Aorta (tissue), 5 donors: ENCODE measurements at regions not wholly inside any gene's neighbourhood (a gene's known extent, or its start where the extent isn't known, plus 50 kb on each side); places are given as distances from the start of the nearest gene placed in this dataset.

Source experiments
- ATAC-seq: fragments of 200-7000 bp; cut with Tn5 transposase; one replicate; pipeline ENCODE4 v1.9.1; 2022; ENCODE audit warnings: moderate library complexity; ENCODE audit not compliant: low FRiP score
- DNase-seq, 2 donors: peaks; one replicate each; pipeline ENCODE4 v3.0.0-alpha.2; 2020
- H3K27ac ChIP-seq, 2 donors: one replicate each; pipeline ENCODE4 v1.5.1; 2013; ENCODE audit warnings: low read length in 2 of 2, mild to moderate bottlenecking in 2 of 2, moderate library complexity in 2 of 2, control low read depth in 1 of 2, inconsistent platforms in 1 of 2, low read depth in 1 of 2
- H3K27me3 ChIP-seq, 2 donors: one replicate each; pipeline ENCODE4 v1.6.1; 2013; ENCODE audit warnings: control low read depth in 1 of 2, low read length in 1 of 2, mild to moderate bottlenecking in 1 of 2, moderate library complexity in 1 of 2; ENCODE audit not compliant: insufficient read depth in 2 of 2, control insufficient read depth in 1 of 2
- H3K36me3 ChIP-seq, 2 donors: one replicate each; pipeline ENCODE4 v1.6.1; 2013; ENCODE audit warnings: control low read depth in 1 of 2, low read length in 1 of 2, mild to moderate bottlenecking in 1 of 2; ENCODE audit not compliant: insufficient read depth in 2 of 2, control insufficient read depth in 1 of 2
- H3K4me1 ChIP-seq, 2 donors: one replicate each; pipeline ENCODE4 v1.6.1; 2013; ENCODE audit warnings: low read length in 2 of 2, control low read depth in 1 of 2, mild to moderate bottlenecking in 1 of 2, moderate library complexity in 1 of 2; ENCODE audit not compliant: insufficient read depth in 2 of 2, control insufficient read depth in 1 of 2
- H3K4me3 ChIP-seq, 2 donors: one replicate each; pipeline ENCODE4 v1.5.1; 2013; ENCODE audit warnings: low read length in 2 of 2, control low read depth in 1 of 2, mild to moderate bottlenecking in 1 of 2
- H3K9me3 ChIP-seq: one replicate; pipeline ENCODE4 v1.6.1; 2013; ENCODE audit warnings: mild to moderate bottlenecking, low read length; ENCODE audit not compliant: control insufficient read depth
- WGBS, 2 donors: extraction: QIAGEN DNeasy Blood & Tissue Kit; methylation state at CpG; one replicate each; pipeline ENCODE4 v1.1.7; 2013; 5-methylcytosine and 5-hydroxymethylcytosine counted together
- intact Hi-C, 2 donors: fragments of 100-400 bp; cut with DNase I; formaldehyde crosslinking; loops; one replicate each; pipeline versions ENCODE4 v1.14.2 to v1.15.0; 2022
- donor health status: healthy with polysubstance abuse.
- donor health status: Bipolar disorder and iron deficiency.
- donor health status: DM: no; HTN: no; CAD: no.
- donor health status: DM: no; HTN: no; CAD: no.
- donor health status: DM: yes; HTN: yes; CAD: no.

DNA sequence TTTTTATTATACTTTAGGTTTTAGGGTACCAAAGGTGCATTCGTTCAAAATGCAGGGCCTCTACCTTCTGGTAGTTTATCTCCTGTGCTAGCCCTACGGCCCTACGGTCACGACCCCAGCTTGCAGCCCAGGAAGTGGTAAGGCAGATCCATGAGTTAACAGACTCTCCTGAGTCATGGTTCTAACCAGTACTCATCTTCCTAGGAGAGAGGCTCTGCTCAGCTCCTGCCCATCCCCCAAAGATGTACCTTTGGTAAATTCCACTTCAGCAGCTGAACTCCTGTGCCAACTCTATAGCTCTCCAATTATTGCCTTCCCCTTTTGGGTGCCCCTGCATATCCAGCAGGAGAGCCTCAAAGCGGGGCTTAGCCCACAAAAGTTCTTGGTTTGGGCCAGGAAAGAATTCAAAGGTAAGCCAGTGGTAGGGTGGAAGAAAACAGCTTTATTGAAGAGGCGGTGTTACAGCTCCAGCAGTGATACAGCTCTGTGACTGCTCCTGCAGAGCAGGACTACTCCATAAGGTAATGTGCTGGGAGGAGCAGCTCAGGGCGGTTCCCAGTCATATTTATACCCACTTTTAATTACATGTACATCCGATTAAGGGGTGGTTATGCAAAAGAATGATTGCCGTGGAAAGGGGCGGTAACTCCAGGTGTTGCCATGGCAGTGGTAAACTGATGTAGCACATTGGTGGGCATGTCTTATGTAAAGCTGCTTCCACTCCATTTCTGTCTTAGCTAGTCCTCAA, 241.4 kb downstream of the PMP22 start:
- ATAC-seq: no peak
- intact Hi-C loops: no loop called here
- peak in 1 of 2 donors; percentile 40 for DNase-seq
- Histone ChIP-seq H3K9me3 (no peaks in the 10 kb centered on the region), H3K27me3 (no peaks in the 10 kb centered on the region), H3K36me3 (no peaks in the 10 kb centered on the region), H3K27ac (no peak overlapping the region), H3K4me3 (no peak overlapping the region), H3K4me1 (no peaks in the 10 kb centered on the region)
- 88 to 93% methylated on average over 10 of the region's 10 CpGs for WGBS, 2 donors

- DNase-seq: no peak
- Histone ChIP-seq H3K36me3 (no peaks in the 10 kb centered on the region), H3K4me3 (no peak overlapping the region), H3K9me3 (no peaks in the 10 kb centered on the region), H3K27me3 (no peaks in the 10 kb centered on the region), H3K27ac (no peak overlapping the region), H3K4me1 (no peaks in the 10 kb centered on the region)
- intact Hi-C loops: no loop called here
- 87 to 90% methylated on average over 3 of the region's 3 CpGs for WGBS, 2 donors
- no peak for ATAC-seq
Observed at GRCh38 chr17:15019158-15019557, 246.0 kb downstream of the PMP22 start.

DNA sequence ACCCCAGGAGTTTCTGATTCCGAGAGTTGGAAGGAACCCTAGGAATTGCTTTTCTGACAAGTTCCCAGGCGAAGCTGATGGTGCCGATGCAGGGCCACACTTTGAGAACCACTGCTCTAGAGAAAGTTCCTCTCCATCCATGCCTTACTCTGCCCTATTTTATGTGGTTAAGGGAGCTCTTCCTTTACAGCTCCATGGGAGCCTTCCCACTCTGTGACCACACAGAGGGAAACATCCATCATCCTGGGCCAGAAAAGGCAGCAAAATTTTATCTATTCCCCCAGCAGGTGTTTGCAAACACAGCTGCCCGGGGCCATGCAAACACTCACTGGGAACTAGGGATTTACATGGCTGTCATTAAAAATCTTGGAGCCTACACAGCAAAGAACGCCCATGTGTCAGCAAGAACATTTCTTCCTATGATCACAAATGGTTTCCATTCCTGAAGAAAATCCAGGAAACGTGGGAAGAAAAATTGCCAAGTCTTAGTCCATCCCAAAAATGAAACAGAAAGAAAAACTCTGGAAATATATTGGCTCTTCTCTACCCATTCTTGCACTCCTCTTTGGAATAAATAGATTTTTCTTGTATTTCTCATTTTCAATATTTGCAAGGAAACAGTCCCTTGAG, 252.7 kb downstream of the PMP22 start:
- Histone ChIP-seq H3K9me3 (no peaks in the 10 kb centered on the region), H3K27me3 (no peaks in the 10 kb centered on the region), H3K4me3 (no peak overlapping the region), H3K27ac (no peak overlapping the region), H3K36me3 (no peaks in the 10 kb centered on the region), H3K4me1 (no peaks in the 10 kb centered on the region)
- intact Hi-C loops: no loop called here
- 13 to 29% methylated on average over 6 of the region's 6 CpGs for WGBS, 2 donors
- DNase-seq (no peak), ATAC-seq (no peak)

DNA sequence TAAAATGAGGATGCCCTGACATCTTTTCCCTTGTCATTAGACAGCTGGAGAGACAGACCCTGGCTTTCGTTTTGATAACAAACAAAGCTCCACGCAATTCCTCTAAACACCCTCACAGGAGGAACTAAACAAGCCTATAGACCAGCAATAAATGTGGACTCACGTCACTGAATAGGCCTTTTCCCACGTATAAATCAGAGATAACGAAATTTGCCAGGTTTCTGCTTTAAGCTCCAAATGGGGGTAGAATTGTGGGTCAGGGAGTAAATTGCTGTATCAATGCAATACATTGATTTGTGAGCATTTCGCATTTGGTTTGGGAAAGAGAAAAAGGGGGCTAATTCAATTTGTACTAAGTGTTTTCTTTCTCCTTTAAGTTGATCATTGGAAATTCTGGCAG, 256.0 kb downstream of the PMP22 start:
- ATAC-seq: no peak
- WGBS, 2 donors: 59 to 71% methylated on average over 6 of the region's 6 CpGs
- no peak for DNase-seq

DNA sequence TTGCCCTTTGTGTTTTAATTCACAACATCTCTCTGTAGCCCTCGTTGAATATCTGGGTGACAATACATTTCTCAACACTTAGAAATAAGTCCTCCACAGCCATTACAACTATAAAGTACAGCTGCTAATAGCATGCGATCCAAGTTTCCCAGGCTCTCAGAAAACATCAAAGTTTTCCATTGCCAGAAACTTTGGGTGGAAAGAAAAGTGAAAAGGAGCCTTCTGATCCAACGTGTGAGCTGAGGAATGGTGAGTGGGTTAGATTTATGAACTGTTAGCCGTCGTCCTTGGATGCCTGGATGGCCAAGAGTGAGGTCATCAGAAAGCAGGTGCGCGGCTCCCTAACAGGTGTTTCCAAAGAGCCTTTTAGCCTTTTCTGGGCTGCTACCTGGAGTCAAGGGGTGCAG, 258.0 kb downstream of the PMP22 start:
- H3K4me3 ChIP-seq: no peak overlapping the region
- no peaks in the 10 kb centered on the region for H3K9me3 ChIP-seq
- ATAC-seq (peak; percentile 49), DNase-seq (no peak)
- intact Hi-C loops: no loop called here
- WGBS, 2 donors: 17 to 34% methylated on average over 7 of the region's 7 CpGs
- no peaks in the 10 kb centered on the region for H3K27me3 ChIP-seq
- no peak overlapping the region for H3K27ac ChIP-seq
- H3K36me3 ChIP-seq: no peaks in the 10 kb centered on the region
- no peaks in the 10 kb centered on the region for H3K4me1 ChIP-seq

More for the DNA sequence above, 256.0 kb downstream of the PMP22 start:
- intact Hi-C loops: no loop called here
- Histone ChIP-seq H3K36me3 (no peaks in the 10 kb centered on the region), H3K9me3 (no peaks in the 10 kb centered on the region), H3K27me3 (no peaks in the 10 kb centered on the region), H3K4me1 (no peaks in the 10 kb centered on the region), H3K4me3 (no peak overlapping the region), H3K27ac (no peak overlapping the region)

DNA sequence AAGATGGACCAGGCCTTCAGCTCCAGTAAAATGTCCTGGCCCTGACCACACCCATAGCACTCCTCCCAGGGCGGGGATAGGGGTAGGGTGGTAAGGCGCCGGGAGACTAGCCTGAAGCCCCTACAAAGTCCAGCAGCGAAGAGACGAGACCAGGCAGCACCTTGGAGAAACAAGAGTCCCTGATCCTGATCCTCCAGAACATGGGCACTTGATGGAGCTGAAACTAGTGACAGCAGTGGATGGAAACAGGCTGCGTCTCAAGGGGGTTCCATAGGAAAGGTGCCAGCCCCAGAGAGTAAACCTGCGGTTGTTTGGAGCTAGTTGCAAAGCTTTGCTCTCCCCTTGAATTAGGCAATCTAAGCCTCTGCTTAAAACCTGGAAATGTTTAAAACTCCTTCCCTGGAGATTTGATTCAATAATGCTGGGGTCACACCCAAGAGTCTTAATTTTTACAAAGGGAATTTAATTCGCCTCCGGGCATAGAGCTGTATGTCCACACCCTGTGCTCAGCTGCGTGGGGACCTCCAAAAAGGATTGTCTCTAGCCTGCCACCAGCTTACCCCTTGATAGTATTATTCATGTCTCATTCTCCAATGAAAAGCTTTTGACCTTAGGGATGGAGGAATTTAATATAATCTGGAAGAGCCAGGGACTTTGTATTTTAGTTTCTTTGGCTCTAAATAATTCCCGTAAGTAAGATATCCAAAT, 258.6 kb downstream of the PMP22 start:
- Histone ChIP-seq H3K36me3 (no peaks in the 10 kb centered on the region), H3K9me3 (no peaks in the 10 kb centered on the region), H3K27me3 (no peaks in the 10 kb centered on the region), H3K4me3 (no peak overlapping the region), H3K27ac (no peak overlapping the region), H3K4me1 (no peaks in the 10 kb centered on the region)
- intact Hi-C loops: no loop called here
- ATAC-seq: peak; percentile 36
- 71 to 75% methylated on average over 11 of the region's 11 CpGs for WGBS, 2 donors
- DNase-seq: no peak

- ATAC-seq: no peak
Observed at GRCh38 chr17:15000661-15001060, 264.5 kb downstream of the PMP22 start.

GRCh38 chr17:14997290-14997689, 267.8 kb downstream of the PMP22 start:
- no peak for ATAC-seq
- 87 to 92% methylated on average over 2 of the region's 2 CpGs for WGBS, 2 donors
- no peak for DNase-seq
- Histone ChIP-seq H3K36me3 (no peaks in the 10 kb centered on the region), H3K27ac (no peak overlapping the region), H3K9me3 (no peaks in the 10 kb centered on the region), H3K4me1 (no peaks in the 10 kb centered on the region), H3K27me3 (no peaks in the 10 kb centered on the region), H3K4me3 (no peak overlapping the region)
- intact Hi-C loops: no loop called here

More at GRCh38 chr17:15000661-15001060, 264.5 kb downstream of the PMP22 start:
- Histone ChIP-seq H3K9me3 (no peaks in the 10 kb centered on the region), H3K4me3 (no peak overlapping the region), H3K4me1 (no peaks in the 10 kb centered on the region), H3K27me3 (no peaks in the 10 kb centered on the region), H3K27ac (no peak overlapping the region), H3K36me3 (no peaks in the 10 kb centered on the region)
- intact Hi-C loops: no loop called here
- DNase-seq: no peak

- no peak overlapping the region for H3K27ac ChIP-seq
- ATAC-seq: no peak
- no peak overlapping the region for H3K4me3 ChIP-seq
- no peaks in the 10 kb centered on the region for H3K9me3 ChIP-seq
- H3K27me3 ChIP-seq: no peaks in the 10 kb centered on the region
- no peaks in the 10 kb centered on the region for H3K36me3 ChIP-seq
- DNase-seq: no peak
- intact Hi-C loops: no loop called here
- H3K4me1 ChIP-seq: no peaks in the 10 kb centered on the region
- 68 to 69% methylated on average over 4 of the region's 4 CpGs for WGBS, 2 donors
Observed at GRCh38 chr17:14986127-14986526, 279.0 kb downstream of the PMP22 start.
